ENCODE measurements at regions not wholly inside any gene's neighbourhood (a gene's known extent, or its start where the extent isn't known, plus 50 kb on each side); places are given as distances from the start of the nearest gene placed in this dataset.

DNA sequence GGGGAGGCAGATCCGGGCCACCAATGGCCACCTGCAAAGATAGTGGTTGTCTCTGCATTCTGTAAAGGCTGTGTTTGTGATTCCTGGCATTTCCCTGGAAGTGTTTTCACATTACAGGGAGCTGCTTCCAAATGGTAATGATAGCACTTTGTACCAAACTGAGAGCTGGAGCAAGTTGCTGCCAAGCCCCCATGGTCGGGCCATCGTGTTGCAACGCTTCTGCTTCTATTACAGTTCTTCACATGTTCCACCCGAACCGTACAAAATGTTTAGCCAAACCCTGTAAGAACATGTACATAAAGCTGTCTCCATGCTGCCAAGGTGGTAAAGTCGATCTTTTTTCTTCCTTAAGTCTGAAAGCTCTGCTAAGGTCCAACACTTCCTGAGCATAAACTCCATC, 397.7 kb upstream of the NFE2L3 start:
- H3K36me3 Mint-ChIP-seq (ENCODE audit: low read depth), result no peaks in the 10 kb centered on the region
- no peak overlapping the region for H3K4me3 Mint-ChIP-seq
- H3K27ac Mint-ChIP-seq, result no peak overlapping the region
- intact Hi-C loops (cut with DNase I, micrococcal nuclease), result no loop called here
- H3K9me3 Mint-ChIP-seq, result no peaks in the 10 kb centered on the region
- Histone ChIP-seq H3K9me3 (ENCODE audit: control insufficient read depth in 1 of 2, insufficient read depth in 1 of 2, low read length in 2 of 2) (no peaks in the 10 kb centered on the region), H3K4me3 (ENCODE audit: low read length) (no peak overlapping the region), H3K36me3 (ENCODE audit: insufficient read depth, low read length) (no peaks in the 10 kb centered on the region), H3K27ac (ENCODE audit: low read depth in 1 of 2, low read length in 2 of 2) (no peak overlapping the region), H3K4me1 (ENCODE audit: insufficient read depth, low read length) (no peaks in the 10 kb centered on the region), H3K27me3 (ENCODE audit: control insufficient read depth in 1 of 2, insufficient read depth in 2 of 2, low read length in 2 of 2) (peaks cover 0 to 3% of the 10 kb centered on the region in 2 experiments)
- DNase-seq (no peak), ATAC-seq (ENCODE audit: poor library complexity) (no peak)
- POLR2A ChIA-PET, result no interaction called here
- CTCF ChIA-PET, result no interaction called here
- no peaks in the 10 kb centered on the region for H3K4me1 Mint-ChIP-seq (ENCODE audit: low read depth)
- H3K27me3 Mint-ChIP-seq, result peaks cover 10% of the 10 kb centered on the region
- TF ChIP-seq, protein P1, sequence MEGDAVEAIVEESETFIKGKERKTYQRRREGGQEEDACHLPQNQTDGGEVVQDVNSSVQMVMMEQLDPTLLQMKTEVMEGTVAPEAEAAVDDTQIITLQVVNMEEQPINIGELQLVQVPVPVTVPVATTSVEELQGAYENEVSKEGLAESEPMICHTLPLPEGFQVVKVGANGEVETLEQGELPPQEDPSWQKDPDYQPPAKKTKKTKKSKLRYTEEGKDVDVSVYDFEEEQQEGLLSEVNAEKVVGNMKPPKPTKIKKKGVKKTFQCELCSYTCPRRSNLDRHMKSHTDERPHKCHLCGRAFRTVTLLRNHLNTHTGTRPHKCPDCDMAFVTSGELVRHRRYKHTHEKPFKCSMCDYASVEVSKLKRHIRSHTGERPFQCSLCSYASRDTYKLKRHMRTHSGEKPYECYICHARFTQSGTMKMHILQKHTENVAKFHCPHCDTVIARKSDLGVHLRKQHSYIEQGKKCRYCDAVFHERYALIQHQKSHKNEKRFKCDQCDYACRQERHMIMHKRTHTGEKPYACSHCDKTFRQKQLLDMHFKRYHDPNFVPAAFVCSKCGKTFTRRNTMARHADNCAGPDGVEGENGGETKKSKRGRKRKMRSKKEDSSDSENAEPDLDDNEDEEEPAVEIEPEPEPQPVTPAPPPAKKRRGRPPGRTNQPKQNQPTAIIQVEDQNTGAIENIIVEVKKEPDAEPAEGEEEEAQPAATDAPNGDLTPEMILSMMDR (IDR thresholded peaks at IDR 0.05), result no peak

DNA sequence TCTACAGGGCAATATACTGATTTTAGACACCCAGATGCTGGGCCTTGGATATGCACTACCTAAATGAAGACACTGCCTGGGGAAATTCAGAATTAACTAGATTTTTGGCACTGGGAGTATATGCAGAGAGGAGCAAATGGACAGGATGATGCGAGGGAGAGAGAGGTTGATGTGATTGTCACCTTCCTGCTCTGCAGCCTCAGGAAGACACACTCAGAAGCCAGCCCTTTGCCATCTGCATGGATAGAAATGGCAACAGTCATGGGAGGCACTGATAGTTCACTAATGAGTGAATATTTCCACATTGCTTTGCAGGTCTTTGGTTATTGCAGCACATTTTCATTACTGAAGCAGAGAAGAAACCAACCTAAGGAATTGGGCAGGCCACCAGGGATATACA, 397.2 kb upstream of the NFE2L3 start:
- POLR2A ChIA-PET, result no interaction called here
- peaks cover 0 to 3% of the 10 kb centered on the region in 2 experiments for H3K27me3 ChIP-seq (ENCODE audit: control insufficient read depth in 1 of 2, insufficient read depth in 2 of 2, low read length in 2 of 2)
- ATAC-seq (ENCODE audit: poor library complexity) (no peak), DNase-seq (no peak)
- Mint-ChIP-seq H3K36me3 (ENCODE audit: low read depth) (no peaks in the 10 kb centered on the region), H3K4me1 (ENCODE audit: low read depth) (no peaks in the 10 kb centered on the region), H3K4me3 (no peak overlapping the region), H3K27me3 (peaks cover 10% of the 10 kb centered on the region), H3K9me3 (no peaks in the 10 kb centered on the region), H3K27ac (no peak overlapping the region)
- TF ChIP-seq, protein P1 (IDR thresholded peaks at IDR 0.05), result no peak
- no peaks in the 10 kb centered on the region for H3K4me1 ChIP-seq (ENCODE audit: insufficient read depth, low read length)
- CTCF ChIA-PET, result no interaction called here
- intact Hi-C loops (cut with DNase I, micrococcal nuclease), result no loop called here
- no peaks in the 10 kb centered on the region for H3K36me3 ChIP-seq (ENCODE audit: insufficient read depth, low read length)
- H3K4me3 ChIP-seq (ENCODE audit: low read length), result no peak overlapping the region
- no peaks in the 10 kb centered on the region for H3K9me3 ChIP-seq (ENCODE audit: control insufficient read depth in 1 of 2, insufficient read depth in 1 of 2, low read length in 2 of 2)
- H3K27ac ChIP-seq (ENCODE audit: low read depth in 1 of 2, low read length in 2 of 2), result no peak overlapping the region

DNA sequence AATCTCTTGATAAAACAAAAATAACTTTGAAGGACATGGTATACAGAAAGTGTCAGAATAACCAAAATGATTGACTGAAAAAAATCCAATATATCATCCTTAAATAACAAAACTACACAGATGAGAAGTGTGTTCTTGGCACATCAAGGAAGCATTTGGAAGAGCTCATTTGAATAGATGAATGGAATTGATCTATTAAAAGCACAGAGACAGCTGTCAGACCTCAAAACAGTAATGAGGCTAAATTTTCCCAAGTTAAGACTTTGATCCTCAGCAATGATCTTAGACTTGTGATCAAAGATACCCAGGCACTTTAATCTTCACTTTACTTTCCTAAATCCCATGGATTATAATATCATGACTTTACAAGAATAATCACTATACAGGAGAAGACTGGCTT, 395.4 kb upstream of the NFE2L3 start:
- H3K27ac Mint-ChIP-seq, result no peak overlapping the region
- no peaks in the 10 kb centered on the region for H3K36me3 Mint-ChIP-seq (ENCODE audit: low read depth)
- CTCF ChIA-PET, result no interaction called here
- no peaks in the 10 kb centered on the region for H3K9me3 Mint-ChIP-seq
- peaks cover 15% of the 10 kb centered on the region for H3K27me3 Mint-ChIP-seq
- intact Hi-C loops (cut with DNase I, micrococcal nuclease), result no loop called here
- H3K4me3 Mint-ChIP-seq, result no peak overlapping the region
- TF ChIP-seq, protein P1 (IDR thresholded peaks at IDR 0.05), result no peak
- ATAC-seq (ENCODE audit: poor library complexity), result no peak
- POLR2A ChIA-PET, result no interaction called here
- H3K27ac ChIP-seq (ENCODE audit: low read depth in 1 of 2, low read length in 2 of 2), result no peak overlapping the region
- H3K4me1 Mint-ChIP-seq (ENCODE audit: low read depth), result no peaks in the 10 kb centered on the region
- H3K36me3 ChIP-seq (ENCODE audit: insufficient read depth, low read length), result no peaks in the 10 kb centered on the region
- peaks cover 0 to 3% of the 10 kb centered on the region in 2 experiments for H3K27me3 ChIP-seq (ENCODE audit: control insufficient read depth in 1 of 2, insufficient read depth in 2 of 2, low read length in 2 of 2)
- DNase-seq, result no peak
- H3K9me3 ChIP-seq (ENCODE audit: control insufficient read depth in 1 of 2, insufficient read depth in 1 of 2, low read length in 2 of 2), result no peaks in the 10 kb centered on the region
- no peak overlapping the region for H3K4me3 ChIP-seq (ENCODE audit: low read length)
- H3K4me1 ChIP-seq (ENCODE audit: insufficient read depth, low read length), result no peaks in the 10 kb centered on the region
